ENCODE measurements at regions not wholly inside any gene's neighbourhood (a gene's known extent, or its start where the extent isn't known, plus 50 kb on each side); places are given as distances from the start of the nearest gene placed in this dataset.

DNA sequence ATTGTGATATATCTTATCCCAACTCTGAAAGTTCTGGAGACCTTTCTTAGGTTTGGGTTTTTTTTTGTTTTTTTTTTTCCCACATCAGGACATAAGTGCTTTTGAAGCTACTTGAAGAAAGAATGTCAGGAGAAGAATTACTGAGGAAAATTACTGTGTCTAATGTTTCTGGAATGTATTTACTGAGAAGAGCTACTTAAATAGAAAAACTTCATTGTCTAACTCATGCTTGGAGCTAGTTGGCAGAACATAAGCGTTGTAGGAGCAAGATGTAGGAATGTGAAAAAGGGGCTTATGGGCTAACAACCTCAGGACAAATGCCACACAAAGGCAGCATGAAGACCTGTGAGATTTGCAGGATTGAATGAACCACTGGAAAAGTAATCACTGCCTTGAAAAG lies 166.6 kb upstream of the GLRA2 start:
- intact Hi-C loops (cut with DNase I): no loop called here
- no peak overlapping the region for H3K27ac ChIP-seq
- no peak for DNase-seq
- no peaks in the 10 kb centered on the region for H3K9me3 ChIP-seq
- no peaks in the 10 kb centered on the region for H3K36me3 ChIP-seq
- WGBS, 2 donors: 44 to 45% methylated on average over 1 of the region's 1 CpG
- H3K27me3 ChIP-seq: no peaks in the 10 kb centered on the region
- H3K4me3 ChIP-seq: no peak overlapping the region
- no peak for TF ChIP-seq POLR2A (IDR thresholded peaks at IDR 0.05)
- TF ChIP-seq, protein P1, sequence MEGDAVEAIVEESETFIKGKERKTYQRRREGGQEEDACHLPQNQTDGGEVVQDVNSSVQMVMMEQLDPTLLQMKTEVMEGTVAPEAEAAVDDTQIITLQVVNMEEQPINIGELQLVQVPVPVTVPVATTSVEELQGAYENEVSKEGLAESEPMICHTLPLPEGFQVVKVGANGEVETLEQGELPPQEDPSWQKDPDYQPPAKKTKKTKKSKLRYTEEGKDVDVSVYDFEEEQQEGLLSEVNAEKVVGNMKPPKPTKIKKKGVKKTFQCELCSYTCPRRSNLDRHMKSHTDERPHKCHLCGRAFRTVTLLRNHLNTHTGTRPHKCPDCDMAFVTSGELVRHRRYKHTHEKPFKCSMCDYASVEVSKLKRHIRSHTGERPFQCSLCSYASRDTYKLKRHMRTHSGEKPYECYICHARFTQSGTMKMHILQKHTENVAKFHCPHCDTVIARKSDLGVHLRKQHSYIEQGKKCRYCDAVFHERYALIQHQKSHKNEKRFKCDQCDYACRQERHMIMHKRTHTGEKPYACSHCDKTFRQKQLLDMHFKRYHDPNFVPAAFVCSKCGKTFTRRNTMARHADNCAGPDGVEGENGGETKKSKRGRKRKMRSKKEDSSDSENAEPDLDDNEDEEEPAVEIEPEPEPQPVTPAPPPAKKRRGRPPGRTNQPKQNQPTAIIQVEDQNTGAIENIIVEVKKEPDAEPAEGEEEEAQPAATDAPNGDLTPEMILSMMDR (IDR thresholded peaks at IDR 0.05): no peak
- no peaks in the 10 kb centered on the region for H3K4me1 ChIP-seq

DNA sequence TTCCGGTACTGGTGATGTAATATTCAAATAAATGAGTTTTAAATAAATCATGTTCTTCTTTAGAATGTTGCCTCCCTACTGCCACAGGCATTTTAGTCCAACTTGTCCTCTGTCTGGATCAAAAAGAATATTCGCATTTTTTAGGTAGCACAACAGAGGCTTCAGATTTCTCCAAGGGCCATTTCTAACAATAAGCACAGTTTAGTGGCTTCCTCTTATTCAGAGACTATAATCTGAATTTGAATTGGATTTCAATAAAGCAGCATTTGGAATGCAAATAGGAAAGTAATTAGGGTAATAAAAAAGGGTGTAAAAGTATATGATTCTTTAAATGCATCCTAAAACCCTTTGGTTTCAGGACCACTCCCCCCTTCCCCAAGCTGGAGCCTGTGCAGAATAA lies 167.9 kb upstream of the GLRA2 start:
- H3K4me1 ChIP-seq: no peaks in the 10 kb centered on the region
- 64 to 69% methylated on average over 2 of the region's 2 CpGs for WGBS, 2 donors
- no peak for DNase-seq
- intact Hi-C loops (cut with DNase I): no loop called here
- TF ChIP-seq POLR2A (IDR thresholded peaks at IDR 0.05): no peak
- TF ChIP-seq, protein P1 (IDR thresholded peaks at IDR 0.05): no peak
- no peak overlapping the region for H3K27ac ChIP-seq
- no peaks in the 10 kb centered on the region for H3K36me3 ChIP-seq
- H3K27me3 ChIP-seq: no peaks in the 10 kb centered on the region
- H3K4me3 ChIP-seq: no peak overlapping the region
- H3K9me3 ChIP-seq: no peaks in the 10 kb centered on the region

DNA sequence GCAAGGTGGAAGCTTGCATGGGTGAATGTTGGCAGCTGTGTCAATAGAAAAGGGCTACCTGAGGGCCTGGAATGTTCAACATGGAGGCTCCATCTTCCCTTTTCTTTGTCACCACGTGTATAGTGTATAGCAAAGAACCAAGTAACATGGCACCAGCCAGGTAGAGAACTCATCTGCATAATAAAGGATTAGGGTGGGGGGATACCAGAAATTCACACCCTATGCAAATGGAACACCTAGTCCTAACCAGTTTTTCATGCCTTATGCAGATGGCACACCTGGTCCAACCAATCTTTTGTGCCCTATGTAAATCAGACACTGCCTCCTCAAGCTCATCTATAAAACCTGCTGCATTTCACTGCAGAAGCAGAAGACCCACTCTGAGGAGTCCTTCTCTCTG lies 169.6 kb upstream of the GLRA2 start:
- no peaks in the 10 kb centered on the region for H3K27me3 ChIP-seq
- H3K27ac ChIP-seq: no peak overlapping the region
- no peaks in the 10 kb centered on the region for H3K9me3 ChIP-seq
- intact Hi-C loops (cut with DNase I): no loop called here
- no peaks in the 10 kb centered on the region for H3K4me1 ChIP-seq
- WGBS, 2 donors: 25 to 44% methylated on average over 1 of the region's 1 CpG
- no peak for DNase-seq
- H3K36me3 ChIP-seq: no peaks in the 10 kb centered on the region
- no peak overlapping the region for H3K4me3 ChIP-seq
- TF ChIP-seq POLR2A (IDR thresholded peaks at IDR 0.05): no peak
- TF ChIP-seq, protein P1 (IDR thresholded peaks at IDR 0.05): no peak

DNA sequence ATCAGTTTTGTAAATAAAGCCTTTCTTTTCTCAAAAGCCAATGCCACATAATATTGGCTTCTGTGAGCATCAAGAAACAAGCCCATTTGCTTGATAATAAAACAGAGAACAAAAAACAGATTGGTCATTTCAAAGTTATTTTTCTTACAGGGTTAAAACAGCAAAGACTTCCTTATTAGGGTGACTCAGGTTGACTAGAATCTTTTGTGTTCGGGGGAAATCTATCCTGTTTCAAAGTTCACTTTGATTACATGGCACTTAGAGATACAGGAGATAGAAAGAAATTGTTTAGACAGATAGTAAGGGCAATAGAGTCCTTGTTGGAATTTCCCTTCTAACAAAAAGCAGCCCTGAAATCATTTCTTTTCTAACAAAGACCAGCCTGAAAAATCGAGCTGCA lies 170.0 kb upstream of the GLRA2 start:
- no peak overlapping the region for H3K4me3 ChIP-seq
- WGBS, 2 donors: 25 to 26% methylated on average over 2 of the region's 2 CpGs
- no peaks in the 10 kb centered on the region for H3K36me3 ChIP-seq
- DNase-seq: no peak
- no peaks in the 10 kb centered on the region for H3K4me1 ChIP-seq
- H3K27me3 ChIP-seq: no peaks in the 10 kb centered on the region
- no peak overlapping the region for H3K27ac ChIP-seq
- intact Hi-C loops (cut with DNase I): no loop called here
- TF ChIP-seq, protein P1 (IDR thresholded peaks at IDR 0.05): no peak
- TF ChIP-seq POLR2A (IDR thresholded peaks at IDR 0.05): no peak
- H3K9me3 ChIP-seq: no peaks in the 10 kb centered on the region

DNA sequence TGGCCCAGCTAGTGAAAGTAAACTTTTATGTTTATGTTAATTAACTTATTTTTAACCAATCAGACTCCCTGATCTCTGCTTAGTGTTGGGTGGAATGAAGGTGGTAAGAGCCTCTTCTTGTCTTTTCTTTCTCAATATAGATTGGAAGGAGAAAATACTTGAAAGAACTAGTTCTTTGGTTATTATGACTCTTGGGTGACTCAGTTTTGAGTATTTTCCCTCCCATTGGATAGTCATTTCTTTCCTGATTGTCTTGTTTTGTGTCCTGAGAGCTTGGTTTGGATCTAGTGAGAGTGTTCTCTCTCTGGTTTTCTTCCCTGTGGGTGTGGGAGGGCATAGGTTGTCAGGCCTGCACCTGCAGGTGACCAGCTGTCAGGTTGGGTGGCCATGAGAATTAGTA lies 172.0 kb upstream of the GLRA2 start:
- no peak for TF ChIP-seq POLR2A (IDR thresholded peaks at IDR 0.05)
- TF ChIP-seq, protein P1 (IDR thresholded peaks at IDR 0.05): no peak
- H3K27ac ChIP-seq: no peak overlapping the region
- no peaks in the 10 kb centered on the region for H3K36me3 ChIP-seq
- intact Hi-C loops (cut with DNase I): no loop called here
- H3K9me3 ChIP-seq: no peaks in the 10 kb centered on the region
- no peak overlapping the region for H3K4me3 ChIP-seq
- H3K27me3 ChIP-seq: no peaks in the 10 kb centered on the region
- no peak for DNase-seq
- H3K4me1 ChIP-seq: no peaks in the 10 kb centered on the region

All from esophagus squamous epithelium (tissue), 5 donors.